ENCODE measurements at regions not wholly inside any gene's neighbourhood (a gene's known extent, or its start where the extent isn't known, plus 50 kb on each side); places are given as distances from the start of the nearest gene placed in this dataset.

DNA sequence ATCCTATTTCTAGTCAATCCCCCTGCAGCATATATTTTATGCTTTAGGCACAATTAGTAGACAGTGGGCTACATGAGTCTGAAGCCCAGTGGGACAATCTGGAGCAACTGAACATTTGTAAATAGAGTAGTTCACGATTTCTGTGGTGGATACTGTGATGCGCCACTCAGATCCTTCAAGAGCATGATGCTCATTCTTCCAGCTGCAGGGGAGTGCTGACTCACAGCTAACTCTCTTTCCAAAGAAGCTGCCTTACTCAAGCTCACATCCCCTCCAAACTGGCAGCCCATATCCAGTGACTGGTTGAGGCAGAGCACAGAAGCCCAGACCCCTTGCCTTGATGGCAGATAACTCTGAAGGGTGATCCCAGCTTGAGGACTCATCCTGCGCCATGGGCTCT, 224.2 kb upstream of the EEA1 start:
- TF ChIP-seq, protein P1, sequence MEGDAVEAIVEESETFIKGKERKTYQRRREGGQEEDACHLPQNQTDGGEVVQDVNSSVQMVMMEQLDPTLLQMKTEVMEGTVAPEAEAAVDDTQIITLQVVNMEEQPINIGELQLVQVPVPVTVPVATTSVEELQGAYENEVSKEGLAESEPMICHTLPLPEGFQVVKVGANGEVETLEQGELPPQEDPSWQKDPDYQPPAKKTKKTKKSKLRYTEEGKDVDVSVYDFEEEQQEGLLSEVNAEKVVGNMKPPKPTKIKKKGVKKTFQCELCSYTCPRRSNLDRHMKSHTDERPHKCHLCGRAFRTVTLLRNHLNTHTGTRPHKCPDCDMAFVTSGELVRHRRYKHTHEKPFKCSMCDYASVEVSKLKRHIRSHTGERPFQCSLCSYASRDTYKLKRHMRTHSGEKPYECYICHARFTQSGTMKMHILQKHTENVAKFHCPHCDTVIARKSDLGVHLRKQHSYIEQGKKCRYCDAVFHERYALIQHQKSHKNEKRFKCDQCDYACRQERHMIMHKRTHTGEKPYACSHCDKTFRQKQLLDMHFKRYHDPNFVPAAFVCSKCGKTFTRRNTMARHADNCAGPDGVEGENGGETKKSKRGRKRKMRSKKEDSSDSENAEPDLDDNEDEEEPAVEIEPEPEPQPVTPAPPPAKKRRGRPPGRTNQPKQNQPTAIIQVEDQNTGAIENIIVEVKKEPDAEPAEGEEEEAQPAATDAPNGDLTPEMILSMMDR (IDR thresholded peaks at IDR 0.05), result no peak
- TF ChIP-seq POLR2A (IDR thresholded peaks at IDR 0.05), result no peak

Data from Peyer's patch (tissue), 4 donors.